ENCODE measurements at regions not wholly inside any gene's neighbourhood (a gene's known extent, or its start where the extent isn't known, plus 50 kb on each side); places are given as distances from the start of the nearest gene placed in this dataset.

DNA sequence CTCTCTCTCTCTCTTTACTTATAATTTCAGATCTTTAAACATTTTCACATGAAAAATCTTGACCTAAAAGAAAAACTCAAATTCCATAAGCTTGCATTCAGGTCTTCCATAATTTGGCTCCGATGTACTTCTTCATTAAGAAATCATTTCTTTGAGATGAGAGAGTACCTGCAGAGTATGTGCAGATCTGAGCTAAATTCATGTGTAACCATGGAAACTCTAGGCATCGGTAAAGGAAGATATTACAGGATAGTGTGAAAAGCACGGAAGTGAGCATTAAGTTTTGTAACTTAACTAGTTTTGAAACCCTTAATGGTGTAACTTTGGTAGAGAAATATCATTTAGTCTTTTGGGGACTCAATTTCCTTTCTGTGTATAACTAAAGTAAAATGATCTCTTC is 295.9 kb upstream of the SOX4 start:
- Histone ChIP-seq H3K4me1 (no peaks in the 10 kb centered on the region), H3K4me3 (no peak overlapping the region), H3K36me3 (ENCODE audit: low read depth, missing control alignments) (no peaks in the 10 kb centered on the region), H3K27ac (no peak overlapping the region), H3K9me3 (no peaks in the 10 kb centered on the region), H3K27me3 (no peaks in the 10 kb centered on the region)
- no peak for TF ChIP-seq POLR2A (IDR thresholded peaks at IDR 0.05)
- TF ChIP-seq, protein P1, sequence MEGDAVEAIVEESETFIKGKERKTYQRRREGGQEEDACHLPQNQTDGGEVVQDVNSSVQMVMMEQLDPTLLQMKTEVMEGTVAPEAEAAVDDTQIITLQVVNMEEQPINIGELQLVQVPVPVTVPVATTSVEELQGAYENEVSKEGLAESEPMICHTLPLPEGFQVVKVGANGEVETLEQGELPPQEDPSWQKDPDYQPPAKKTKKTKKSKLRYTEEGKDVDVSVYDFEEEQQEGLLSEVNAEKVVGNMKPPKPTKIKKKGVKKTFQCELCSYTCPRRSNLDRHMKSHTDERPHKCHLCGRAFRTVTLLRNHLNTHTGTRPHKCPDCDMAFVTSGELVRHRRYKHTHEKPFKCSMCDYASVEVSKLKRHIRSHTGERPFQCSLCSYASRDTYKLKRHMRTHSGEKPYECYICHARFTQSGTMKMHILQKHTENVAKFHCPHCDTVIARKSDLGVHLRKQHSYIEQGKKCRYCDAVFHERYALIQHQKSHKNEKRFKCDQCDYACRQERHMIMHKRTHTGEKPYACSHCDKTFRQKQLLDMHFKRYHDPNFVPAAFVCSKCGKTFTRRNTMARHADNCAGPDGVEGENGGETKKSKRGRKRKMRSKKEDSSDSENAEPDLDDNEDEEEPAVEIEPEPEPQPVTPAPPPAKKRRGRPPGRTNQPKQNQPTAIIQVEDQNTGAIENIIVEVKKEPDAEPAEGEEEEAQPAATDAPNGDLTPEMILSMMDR (IDR thresholded peaks at IDR 0.05), result no peak
- DNase-seq, result no peak
- intact Hi-C loops (cut with DNase I; ENCODE audit: low total_unique reads), result no loop called here
- WGBS, 2 donors, result 88 to 97% methylated on average over 3 of the region's 3 CpGs

DNA sequence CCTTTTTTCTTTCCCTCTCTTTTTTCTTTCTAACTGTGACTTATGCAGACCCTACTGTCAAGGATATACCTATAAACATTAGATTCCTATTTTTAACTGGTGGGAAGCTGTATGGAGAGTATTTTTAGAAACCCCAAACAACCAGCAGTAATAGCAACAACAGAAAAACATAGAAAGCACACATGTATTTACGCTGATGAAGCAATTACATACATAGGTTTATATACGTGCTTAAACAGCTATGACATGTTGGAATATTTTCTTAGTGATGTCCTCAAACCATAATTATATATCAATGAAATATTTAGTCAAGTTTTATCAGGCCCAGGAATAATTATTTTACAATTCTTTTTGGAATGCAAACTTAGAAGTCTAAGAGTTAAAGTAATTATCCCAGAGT is 294.3 kb upstream of the SOX4 start:
- TF ChIP-seq POLR2A (IDR thresholded peaks at IDR 0.05), result no peak
- TF ChIP-seq, protein P1 (IDR thresholded peaks at IDR 0.05), result no peak
- intact Hi-C loops (cut with DNase I; ENCODE audit: low total_unique reads), result no loop called here
- DNase-seq, result no peak
- WGBS, 2 donors, result 87 to 94% methylated on average over 2 of the region's 2 CpGs
- Histone ChIP-seq H3K27ac (no peak overlapping the region), H3K4me1 (no peaks in the 10 kb centered on the region), H3K9me3 (no peaks in the 10 kb centered on the region), H3K27me3 (no peaks in the 10 kb centered on the region), H3K36me3 (ENCODE audit: low read depth, missing control alignments) (no peaks in the 10 kb centered on the region), H3K4me3 (no peak overlapping the region)

DNA sequence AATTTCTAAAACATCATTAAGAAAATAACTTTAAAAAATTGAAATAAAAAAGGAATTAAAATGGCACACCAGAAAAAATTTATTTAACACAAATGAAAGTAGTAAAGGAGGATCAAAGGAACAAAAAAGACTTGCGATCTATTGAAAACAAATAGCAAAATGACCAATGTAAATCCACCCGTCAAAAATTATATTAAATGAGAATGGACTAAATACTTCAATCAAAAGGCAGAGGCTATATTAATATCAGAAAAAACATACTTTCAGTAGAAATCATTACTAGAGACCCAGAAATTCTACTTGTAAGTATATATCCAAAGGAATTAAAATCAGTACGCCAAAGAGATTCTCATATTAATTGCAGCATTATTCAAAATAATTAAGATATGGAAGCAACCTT is 293.1 kb upstream of the SOX4 start:
- Histone ChIP-seq H3K4me1 (no peaks in the 10 kb centered on the region), H3K36me3 (ENCODE audit: low read depth, missing control alignments) (no peaks in the 10 kb centered on the region), H3K27ac (no peak overlapping the region), H3K27me3 (no peaks in the 10 kb centered on the region), H3K9me3 (no peaks in the 10 kb centered on the region), H3K4me3 (no peak overlapping the region)
- DNase-seq, result no peak
- TF ChIP-seq, protein P1 (IDR thresholded peaks at IDR 0.05), result no peak
- TF ChIP-seq POLR2A (IDR thresholded peaks at IDR 0.05), result no peak
- WGBS, 2 donors, result 82 to 85% methylated on average over 3 of the region's 3 CpGs
- intact Hi-C loops (cut with DNase I; ENCODE audit: low total_unique reads), result no loop called here

DNA sequence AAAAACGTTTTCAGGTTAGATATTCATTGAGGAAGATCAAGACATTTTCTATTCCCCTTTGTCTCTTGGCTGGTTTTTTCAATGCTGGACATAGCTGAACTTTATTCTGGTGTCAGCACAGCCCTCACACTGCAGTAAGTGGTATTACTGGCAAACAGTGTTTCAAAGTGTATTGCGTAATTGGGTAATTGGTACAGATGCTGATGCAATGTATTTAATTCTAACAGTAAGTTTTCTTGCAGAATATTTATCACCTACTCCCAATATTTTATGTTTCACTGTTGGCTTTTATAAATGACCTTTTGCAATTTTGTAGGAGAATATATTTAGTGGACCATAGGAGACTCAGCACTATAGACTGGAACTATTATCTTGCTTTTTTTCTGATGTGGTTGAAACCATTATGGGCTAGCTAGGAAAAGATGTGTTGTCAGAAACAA is 287.6 kb upstream of the SOX4 start:
- WGBS, 2 donors, result 80 to 85% methylated on average over 2 of the region's 2 CpGs
- H3K4me1 ChIP-seq, result no peaks in the 10 kb centered on the region
- TF ChIP-seq, protein P1 (IDR thresholded peaks at IDR 0.05), result no peak
- H3K36me3 ChIP-seq (ENCODE audit: low read depth, missing control alignments), result no peaks in the 10 kb centered on the region
- H3K27me3 ChIP-seq, result no peaks in the 10 kb centered on the region
- no peak for DNase-seq
- no peak overlapping the region for H3K4me3 ChIP-seq
- intact Hi-C loops (cut with DNase I; ENCODE audit: low total_unique reads), result no loop called here
- no peak overlapping the region for H3K27ac ChIP-seq
- H3K9me3 ChIP-seq, result no peaks in the 10 kb centered on the region

DNA sequence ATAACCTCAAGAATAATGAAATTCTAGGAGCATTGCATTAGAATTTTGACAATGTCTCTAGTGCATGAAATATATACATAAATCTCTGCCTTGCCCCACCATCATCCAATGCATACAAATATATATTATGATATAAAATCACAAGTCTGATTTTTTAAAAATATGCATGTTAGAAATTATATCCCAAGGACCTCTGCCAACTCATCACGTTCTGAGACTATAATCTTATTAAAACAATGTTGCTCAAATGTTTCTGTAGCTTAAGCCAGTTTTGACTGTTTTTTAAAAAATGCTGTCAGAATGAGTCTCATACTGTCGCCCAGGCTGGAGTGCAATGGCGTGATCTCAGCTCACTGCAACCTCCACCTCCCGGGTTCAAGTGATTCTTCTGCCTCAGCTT is 287.0 kb upstream of the SOX4 start:
- H3K36me3 ChIP-seq (ENCODE audit: low read depth, missing control alignments), result no peaks in the 10 kb centered on the region
- 70% methylated on average over 4 of the region's 4 CpGs for WGBS, 2 donors
- intact Hi-C loops (cut with DNase I; ENCODE audit: low total_unique reads), result no loop called here
- no peak overlapping the region for H3K4me3 ChIP-seq
- no peak overlapping the region for H3K27ac ChIP-seq
- no peaks in the 10 kb centered on the region for H3K27me3 ChIP-seq
- H3K4me1 ChIP-seq, result no peaks in the 10 kb centered on the region
- H3K9me3 ChIP-seq, result no peaks in the 10 kb centered on the region
- DNase-seq, result no peak
- TF ChIP-seq, protein P1 (IDR thresholded peaks at IDR 0.05), result no peak
- TF ChIP-seq POLR2A (IDR thresholded peaks at IDR 0.05), result no peak
